HepG2 (cell line): ENCODE measurements at regions not wholly inside any gene's neighbourhood (a gene's known extent, or its start where the extent isn't known, plus 50 kb on each side); places are given as distances from the start of the nearest gene placed in this dataset.
"Not testable (repeated sequence)": the region's sequence is repeated elsewhere in the genome, so short reads cannot be mapped to it uniquely, and the experiment has no call there.

ENCODE experiments used
- KDM1A ChIP-seq: IDR thresholded peaks from 2 replicates; pipeline ENCODE4 v1.6.1; 2016; ENCODE audit warnings: missing compliant biosample characterization
- NFE2 ChIP-seq: sonication (generic); formaldehyde crosslinking; IDR thresholded peaks from 2 replicates; pipeline ENCODE4 v1.4.0; 2020; ENCODE audit warnings: missing genetic modification reagents
- NR2F1 ChIP-seq, 2 experiments: fragments of 450-650 bp in 1 of 2; formaldehyde crosslinking in 1 of 2; IDR thresholded peaks; 2 replicates each; pipeline versions ENCODE4 v1.5.0 to v1.6.1; 2016 to 2020; ENCODE audit warnings: mild to moderate bottlenecking in 1 of 2, missing compliant biosample characterization in 1 of 2, missing genetic modification reagents in 1 of 2, moderate library complexity in 1 of 2
- NR2F2 ChIP-seq: IDR thresholded peaks from 2 replicates; pipeline ENCODE4 v1.6.1; 2012; ENCODE audit warnings: low read depth, inconsistent platforms, borderline replicate concordance
- POLR2A ChIP-seq, 2 experiments: IDR thresholded peaks; 2 replicates each; pipeline ENCODE4 v1.6.1; 2011; ENCODE audit warnings: low read depth in 2 of 2, low read length in 2 of 2, mild to moderate bottlenecking in 1 of 2, moderate library complexity in 1 of 2; ENCODE audit not compliant: insufficient read depth in 1 of 2
- RARA ChIP-seq: IDR thresholded peaks from 2 replicates; pipeline ENCODE4 v1.6.1; 2016; ENCODE audit warnings: missing genetic modification reagents, missing compliant biosample characterization
- SOX13 ChIP-seq, 3 experiments: fragments of 450-650 bp in 1 of 3; sonication (generic) in 1 of 3; formaldehyde crosslinking in 1 of 3; IDR thresholded peaks in 2 of 3; conservative IDR thresholded peaks in 1 of 3; 2 replicates each; pipeline versions ENCODE4 v1.5.0 to v1.6.1; 2016 to 2020; ENCODE audit warnings: antibody characterized with exemption in 1 of 3, mild to moderate bottlenecking in 1 of 3, missing compliant biosample characterization in 1 of 3, missing genetic modification reagents in 1 of 3, moderate library complexity in 1 of 3
- SPEN ChIP-seq: sonication (generic); formaldehyde crosslinking; IDR thresholded peaks from 2 replicates; pipeline ENCODE4 v1.5.1; 2020; ENCODE audit warnings: low read depth, mild to moderate bottlenecking, missing genetic modification reagents
- ZNF282 ChIP-seq: fragments of 450-650 bp; IDR thresholded peaks from 2 replicates; pipeline ENCODE4 v1.6.1; 2018; ENCODE audit not compliant: partially characterized antibody
- TF ChIP-seq, protein P1 (sequence below): IDR thresholded peaks from 2 replicates; pipeline ENCODE4 v1.6.1; 2012; ENCODE audit warnings: inconsistent platforms
- TF ChIP-seq, protein P2 (sequence below): sonication (generic); formaldehyde crosslinking; IDR thresholded peaks from 2 replicates; pipeline ENCODE4 v1.5.0; 2020; ENCODE audit warnings: mild to moderate bottlenecking, missing genetic modification reagents, moderate library complexity
- TF ChIP-seq, protein P3 (sequence below): sonication (generic); formaldehyde crosslinking; IDR thresholded peaks from 2 replicates; pipeline ENCODE4 v1.4.0; 2020; ENCODE audit warnings: missing genetic modification reagents, borderline replicate concordance

DNA sequence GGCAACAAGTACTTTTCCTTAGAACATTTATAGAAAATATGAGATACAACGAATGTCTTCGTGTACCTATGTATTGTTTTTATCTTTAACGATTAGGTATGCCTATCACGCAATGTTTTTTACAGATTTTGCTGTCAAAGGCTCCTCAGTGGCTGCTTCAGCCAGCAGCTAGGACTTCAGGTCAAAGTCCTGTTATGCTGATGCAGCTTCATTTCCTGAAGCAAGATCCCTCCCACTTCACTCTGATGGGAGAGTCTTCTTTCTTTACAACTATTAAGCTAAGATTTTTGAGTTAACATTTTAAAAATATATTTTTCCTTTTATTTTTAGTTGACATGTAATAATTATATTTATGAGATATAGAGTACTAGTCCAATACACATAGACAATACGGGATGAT lies 120.7 kb upstream of the POTEB2 start:
- not testable (repeated sequence) for TF ChIP-seq RARA (CRISPR knock-in tag); NFE2; POLR2A (IDR thresholded peaks at IDR 0.05; ENCODE audit: insufficient read depth in 1 of 2, low read depth in 2 of 2, low read length in 2 of 2); NR2F2; KDM1A (CRISPR knock-in tag); ZNF282; SPEN (CRISPR knock-in tag); NR2F1 (CRISPR knock-in tag; IDR thresholded peaks at IDR 0.05); SOX13 (IDR thresholded peaks at IDR 0.05); SOX13 (CRISPR knock-in tag; conservative IDR thresholded peaks at IDR 0.05 in 1 of 2, IDR thresholded peaks at IDR 0.05 in 1 of 2)
- TF ChIP-seq, protein P1, sequence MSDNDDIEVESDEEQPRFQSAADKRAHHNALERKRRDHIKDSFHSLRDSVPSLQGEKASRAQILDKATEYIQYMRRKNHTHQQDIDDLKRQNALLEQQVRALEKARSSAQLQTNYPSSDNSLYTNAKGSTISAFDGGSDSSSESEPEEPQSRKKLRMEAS: not testable (repeated sequence)
- TF ChIP-seq, protein P2, sequence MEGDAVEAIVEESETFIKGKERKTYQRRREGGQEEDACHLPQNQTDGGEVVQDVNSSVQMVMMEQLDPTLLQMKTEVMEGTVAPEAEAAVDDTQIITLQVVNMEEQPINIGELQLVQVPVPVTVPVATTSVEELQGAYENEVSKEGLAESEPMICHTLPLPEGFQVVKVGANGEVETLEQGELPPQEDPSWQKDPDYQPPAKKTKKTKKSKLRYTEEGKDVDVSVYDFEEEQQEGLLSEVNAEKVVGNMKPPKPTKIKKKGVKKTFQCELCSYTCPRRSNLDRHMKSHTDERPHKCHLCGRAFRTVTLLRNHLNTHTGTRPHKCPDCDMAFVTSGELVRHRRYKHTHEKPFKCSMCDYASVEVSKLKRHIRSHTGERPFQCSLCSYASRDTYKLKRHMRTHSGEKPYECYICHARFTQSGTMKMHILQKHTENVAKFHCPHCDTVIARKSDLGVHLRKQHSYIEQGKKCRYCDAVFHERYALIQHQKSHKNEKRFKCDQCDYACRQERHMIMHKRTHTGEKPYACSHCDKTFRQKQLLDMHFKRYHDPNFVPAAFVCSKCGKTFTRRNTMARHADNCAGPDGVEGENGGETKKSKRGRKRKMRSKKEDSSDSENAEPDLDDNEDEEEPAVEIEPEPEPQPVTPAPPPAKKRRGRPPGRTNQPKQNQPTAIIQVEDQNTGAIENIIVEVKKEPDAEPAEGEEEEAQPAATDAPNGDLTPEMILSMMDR (CRISPR knock-in tag): not testable (repeated sequence)
- TF ChIP-seq, protein P3, sequence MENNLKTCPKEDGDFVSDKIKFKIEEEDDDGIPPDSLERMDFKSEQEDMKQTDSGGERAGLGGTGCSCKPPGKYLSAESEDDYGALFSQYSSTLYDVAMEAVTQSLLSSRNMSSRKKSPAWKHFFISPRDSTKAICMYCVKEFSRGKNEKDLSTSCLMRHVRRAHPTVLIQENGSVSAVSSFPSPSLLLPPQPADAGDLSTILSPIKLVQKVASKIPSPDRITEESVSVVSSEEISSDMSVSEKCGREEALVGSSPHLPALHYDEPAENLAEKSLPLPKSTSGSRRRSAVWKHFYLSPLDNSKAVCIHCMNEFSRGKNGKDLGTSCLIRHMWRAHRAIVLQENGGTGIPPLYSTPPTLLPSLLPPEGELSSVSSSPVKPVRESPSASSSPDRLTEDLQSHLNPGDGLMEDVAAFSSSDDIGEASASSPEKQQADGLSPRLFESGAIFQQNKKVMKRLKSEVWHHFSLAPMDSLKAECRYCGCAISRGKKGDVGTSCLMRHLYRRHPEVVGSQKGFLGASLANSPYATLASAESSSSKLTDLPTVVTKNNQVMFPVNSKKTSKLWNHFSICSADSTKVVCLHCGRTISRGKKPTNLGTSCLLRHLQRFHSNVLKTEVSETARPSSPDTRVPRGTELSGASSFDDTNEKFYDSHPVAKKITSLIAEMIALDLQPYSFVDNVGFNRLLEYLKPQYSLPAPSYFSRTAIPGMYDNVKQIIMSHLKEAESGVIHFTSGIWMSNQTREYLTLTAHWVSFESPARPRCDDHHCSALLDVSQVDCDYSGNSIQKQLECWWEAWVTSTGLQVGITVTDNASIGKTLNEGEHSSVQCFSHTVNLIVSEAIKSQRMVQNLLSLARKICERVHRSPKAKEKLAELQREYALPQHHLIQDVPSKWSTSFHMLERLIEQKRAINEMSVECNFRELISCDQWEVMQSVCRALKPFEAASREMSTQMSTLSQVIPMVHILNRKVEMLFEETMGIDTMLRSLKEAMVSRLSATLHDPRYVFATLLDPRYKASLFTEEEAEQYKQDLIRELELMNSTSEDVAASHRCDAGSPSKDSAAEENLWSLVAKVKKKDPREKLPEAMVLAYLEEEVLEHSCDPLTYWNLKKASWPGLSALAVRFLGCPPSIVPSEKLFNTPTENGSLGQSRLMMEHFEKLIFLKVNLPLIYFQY (CRISPR knock-in tag): not testable (repeated sequence)
